Panc1 (cell line): ENCODE measurements at regions not wholly inside any gene's neighbourhood (a gene's known extent, or its start where the extent isn't known, plus 50 kb on each side); places are given as distances from the start of the nearest gene placed in this dataset.

Experiments used
- CTCF ChIP-seq: fragments of 450-650 bp; IDR thresholded peaks from 2 replicates; pipeline ENCODE4 v1.5.1; 2017; ENCODE audit warnings: mild to moderate bottlenecking
- POLR2AphosphoS5 ChIP-seq: IDR thresholded peaks from 2 replicates; pipeline ENCODE4 v1.6.1; 2012; ENCODE audit warnings: mild to moderate bottlenecking, low read depth, low read length, moderate library complexity
- SIN3A ChIP-seq: IDR thresholded peaks from 2 replicates; pipeline ENCODE4 v1.6.1; 2012; ENCODE audit warnings: low read depth, mild to moderate bottlenecking, low read length, moderate library complexity, borderline replicate concordance; ENCODE audit not compliant: insufficient read depth
- TCF7L2 ChIP-seq: IDR thresholded peaks from 2 replicates; pipeline ENCODE4 v1.6.1; 2011; ENCODE audit warnings: mild to moderate bottlenecking, low read depth, low read length, inconsistent platforms
- TF ChIP-seq, protein P1 (sequence below), 2 experiments: IDR thresholded peaks; 2 replicates each; pipeline ENCODE4 v1.6.1; 2011 to 2012; ENCODE audit warnings: low read depth in 2 of 2, control low read depth in 1 of 2, low read length in 1 of 2, mild to moderate bottlenecking in 1 of 2, moderate library complexity in 1 of 2; ENCODE audit not compliant: insufficient read depth in 1 of 2

- TF ChIP-seq CTCF: no peak
- TF ChIP-seq, protein P1, sequence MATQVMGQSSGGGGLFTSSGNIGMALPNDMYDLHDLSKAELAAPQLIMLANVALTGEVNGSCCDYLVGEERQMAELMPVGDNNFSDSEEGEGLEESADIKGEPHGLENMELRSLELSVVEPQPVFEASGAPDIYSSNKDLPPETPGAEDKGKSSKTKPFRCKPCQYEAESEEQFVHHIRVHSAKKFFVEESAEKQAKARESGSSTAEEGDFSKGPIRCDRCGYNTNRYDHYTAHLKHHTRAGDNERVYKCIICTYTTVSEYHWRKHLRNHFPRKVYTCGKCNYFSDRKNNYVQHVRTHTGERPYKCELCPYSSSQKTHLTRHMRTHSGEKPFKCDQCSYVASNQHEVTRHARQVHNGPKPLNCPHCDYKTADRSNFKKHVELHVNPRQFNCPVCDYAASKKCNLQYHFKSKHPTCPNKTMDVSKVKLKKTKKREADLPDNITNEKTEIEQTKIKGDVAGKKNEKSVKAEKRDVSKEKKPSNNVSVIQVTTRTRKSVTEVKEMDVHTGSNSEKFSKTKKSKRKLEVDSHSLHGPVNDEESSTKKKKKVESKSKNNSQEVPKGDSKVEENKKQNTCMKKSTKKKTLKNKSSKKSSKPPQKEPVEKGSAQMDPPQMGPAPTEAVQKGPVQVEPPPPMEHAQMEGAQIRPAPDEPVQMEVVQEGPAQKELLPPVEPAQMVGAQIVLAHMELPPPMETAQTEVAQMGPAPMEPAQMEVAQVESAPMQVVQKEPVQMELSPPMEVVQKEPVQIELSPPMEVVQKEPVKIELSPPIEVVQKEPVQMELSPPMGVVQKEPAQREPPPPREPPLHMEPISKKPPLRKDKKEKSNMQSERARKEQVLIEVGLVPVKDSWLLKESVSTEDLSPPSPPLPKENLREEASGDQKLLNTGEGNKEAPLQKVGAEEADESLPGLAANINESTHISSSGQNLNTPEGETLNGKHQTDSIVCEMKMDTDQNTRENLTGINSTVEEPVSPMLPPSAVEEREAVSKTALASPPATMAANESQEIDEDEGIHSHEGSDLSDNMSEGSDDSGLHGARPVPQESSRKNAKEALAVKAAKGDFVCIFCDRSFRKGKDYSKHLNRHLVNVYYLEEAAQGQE (IDR thresholded peaks at IDR 0.05; ENCODE audit: insufficient read depth in 1 of 2, low read depth in 2 of 2, low read length in 1 of 2): no peak
- TF ChIP-seq SIN3A: no peak
- TF ChIP-seq POLR2AphosphoS5: no peak
- TF ChIP-seq TCF7L2: no peak
Observed at GRCh38 chr3:163491714-163492113, 1586.6 kb downstream of the SI start.
